ENCODE measurements at regions not wholly inside any gene's neighbourhood (a gene's known extent, or its start where the extent isn't known, plus 50 kb on each side); places are given as distances from the start of the nearest gene placed in this dataset.

DNA sequence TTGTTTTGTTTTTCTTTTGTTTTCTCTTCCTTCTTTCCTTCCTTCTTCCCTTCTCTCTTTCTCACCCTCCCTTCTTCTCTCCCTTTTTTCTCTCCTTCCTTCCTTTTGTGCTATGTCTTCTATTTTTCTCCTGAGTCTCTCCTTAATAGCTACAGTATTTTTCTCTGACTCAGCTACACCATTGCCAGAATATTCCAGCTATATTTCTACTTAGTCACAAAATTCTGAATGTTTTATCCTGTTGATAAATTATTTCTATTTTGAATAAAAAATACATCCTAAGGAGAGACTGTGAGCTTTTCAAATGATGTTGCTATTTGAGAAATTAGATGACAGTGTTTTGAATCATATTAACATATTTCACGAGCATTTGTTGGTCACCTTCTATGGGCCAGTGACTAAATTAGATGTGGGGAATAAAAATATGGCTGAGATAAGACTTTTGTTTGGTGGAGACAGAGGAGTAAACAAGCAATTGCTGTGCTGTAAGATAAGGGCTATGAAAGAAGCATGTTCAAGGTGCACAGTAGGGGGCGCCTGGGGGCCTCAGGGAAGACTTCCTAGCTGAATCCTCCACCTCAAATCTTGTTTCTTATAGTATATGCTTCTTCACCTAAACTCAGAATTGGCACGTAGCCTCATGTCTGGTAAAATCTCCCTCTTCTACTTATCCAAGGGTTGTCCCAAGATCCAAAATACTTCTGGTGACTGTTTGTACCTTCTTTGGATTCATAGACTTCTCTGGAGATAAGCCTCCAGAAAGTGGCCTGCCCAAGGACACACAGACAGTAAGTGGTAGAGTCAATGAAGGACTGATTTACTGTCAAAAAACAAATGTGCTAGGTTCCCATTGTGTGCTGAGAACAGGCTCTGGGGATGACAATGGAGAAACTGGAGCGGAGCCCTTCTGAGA lies 115.5 kb upstream of the CREB5 start:
- no peak overlapping the region for H3K4me3 Mint-ChIP-seq (ENCODE audit: unreplicated experiment)
- no peaks in the 10 kb centered on the region for H3K36me3 Mint-ChIP-seq (ENCODE audit: insufficient read depth, unreplicated experiment)
- BruUV-seq (replicated peaks) = no TSS peak
- no peak overlapping the region for H3K27ac Mint-ChIP-seq (ENCODE audit: low read depth, unreplicated experiment)
- ChIA-PET CTCF (interaction anchor here (0.6 to 3.4 kb wide), 28 partner anchors 8 to 430 kb away, joined by 3 to 27 read pairs (median 3); no protein-coding TSS in a partner anchor), POLR2A (interaction anchor here (0.6 kb wide), 3 partner anchors 15 to 994 kb away, joined by 3 read pairs; no protein-coding TSS in a partner anchor)
- TF ChIP-seq, protein P1, sequence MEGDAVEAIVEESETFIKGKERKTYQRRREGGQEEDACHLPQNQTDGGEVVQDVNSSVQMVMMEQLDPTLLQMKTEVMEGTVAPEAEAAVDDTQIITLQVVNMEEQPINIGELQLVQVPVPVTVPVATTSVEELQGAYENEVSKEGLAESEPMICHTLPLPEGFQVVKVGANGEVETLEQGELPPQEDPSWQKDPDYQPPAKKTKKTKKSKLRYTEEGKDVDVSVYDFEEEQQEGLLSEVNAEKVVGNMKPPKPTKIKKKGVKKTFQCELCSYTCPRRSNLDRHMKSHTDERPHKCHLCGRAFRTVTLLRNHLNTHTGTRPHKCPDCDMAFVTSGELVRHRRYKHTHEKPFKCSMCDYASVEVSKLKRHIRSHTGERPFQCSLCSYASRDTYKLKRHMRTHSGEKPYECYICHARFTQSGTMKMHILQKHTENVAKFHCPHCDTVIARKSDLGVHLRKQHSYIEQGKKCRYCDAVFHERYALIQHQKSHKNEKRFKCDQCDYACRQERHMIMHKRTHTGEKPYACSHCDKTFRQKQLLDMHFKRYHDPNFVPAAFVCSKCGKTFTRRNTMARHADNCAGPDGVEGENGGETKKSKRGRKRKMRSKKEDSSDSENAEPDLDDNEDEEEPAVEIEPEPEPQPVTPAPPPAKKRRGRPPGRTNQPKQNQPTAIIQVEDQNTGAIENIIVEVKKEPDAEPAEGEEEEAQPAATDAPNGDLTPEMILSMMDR (IDR thresholded peaks at IDR 0.05; ENCODE audit: unreplicated experiment) = peak; percentile 63
- H3K9me3 Mint-ChIP-seq (ENCODE audit: unreplicated experiment) = no peaks in the 10 kb centered on the region
- peak; percentile 65 for DNase-seq (ENCODE audit: unreplicated experiment)
- H3K4me1 Mint-ChIP-seq (ENCODE audit: insufficient read depth, unreplicated experiment) = peaks cover 9% of the 10 kb centered on the region
- H3K27me3 Mint-ChIP-seq (ENCODE audit: insufficient read depth, unreplicated experiment) = no peaks in the 10 kb centered on the region
- intact Hi-C loops (cut with micrococcal nuclease) = loop anchor here (5.0 kb wide), 3 partner anchors 110 to 1110 kb away; no protein-coding TSS in a partner anchor

DNA sequence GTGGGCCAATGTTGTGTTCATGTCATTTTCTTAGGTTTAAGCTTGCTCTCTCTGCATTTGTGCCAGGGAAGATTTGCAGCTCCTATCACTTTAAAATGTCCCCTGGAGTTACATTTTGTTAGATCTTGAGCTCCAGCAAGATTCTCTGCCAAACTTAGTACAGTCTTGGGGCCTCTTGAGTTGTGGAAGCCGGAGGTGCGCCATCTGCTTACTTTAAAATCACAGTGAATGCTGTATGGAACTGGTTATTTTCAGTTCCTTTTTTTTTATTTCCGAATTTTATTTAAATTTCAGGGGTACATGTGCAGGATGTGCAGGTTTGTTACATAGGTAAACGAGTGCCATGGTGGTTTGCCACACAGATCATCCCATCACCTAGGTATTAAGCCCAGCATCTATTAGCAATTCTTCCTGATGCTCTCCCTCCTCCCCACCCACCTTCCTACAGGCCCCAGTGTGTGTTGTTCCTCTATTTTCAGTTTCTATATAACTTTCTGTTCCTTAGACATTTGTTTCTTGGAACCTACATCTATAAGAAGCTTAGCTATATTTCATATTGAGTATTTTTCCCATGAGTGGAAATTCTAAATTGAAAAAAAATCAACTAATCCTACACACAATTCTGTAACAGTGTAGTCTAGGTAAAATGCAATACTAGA lies 114.4 kb upstream of the CREB5 start:
- no TSS peak for BruUV-seq (replicated peaks)
- DNase-seq (ENCODE audit: unreplicated experiment) = no peak
- POLR2A ChIA-PET = interaction anchor here (0.6 to 3.0 kb wide), 3 partner anchors 50 to 995 kb away, joined by 3 to 14 read pairs (median 3); no protein-coding TSS in a partner anchor
- Mint-ChIP-seq H3K4me3 (ENCODE audit: unreplicated experiment) (no peak overlapping the region), H3K27ac (ENCODE audit: low read depth, unreplicated experiment) (no peak overlapping the region), H3K27me3 (ENCODE audit: insufficient read depth, unreplicated experiment) (no peaks in the 10 kb centered on the region), H3K36me3 (ENCODE audit: insufficient read depth, unreplicated experiment) (no peaks in the 10 kb centered on the region), H3K9me3 (ENCODE audit: unreplicated experiment) (no peaks in the 10 kb centered on the region), H3K4me1 (ENCODE audit: insufficient read depth, unreplicated experiment) (peaks cover 9% of the 10 kb centered on the region)
- intact Hi-C loops (cut with micrococcal nuclease) = loop anchor here (2.0 to 5.0 kb wide), 4 partner anchors 109 to 1109 kb away; no protein-coding TSS in a partner anchor
- TF ChIP-seq, protein P1 (IDR thresholded peaks at IDR 0.05; ENCODE audit: unreplicated experiment) = no peak
- CTCF ChIA-PET = interaction anchor here (0.6 to 3.4 kb wide), 24 partner anchors 9 to 554 kb away, joined by 3 to 27 read pairs (median 4); no protein-coding TSS in a partner anchor

DNA sequence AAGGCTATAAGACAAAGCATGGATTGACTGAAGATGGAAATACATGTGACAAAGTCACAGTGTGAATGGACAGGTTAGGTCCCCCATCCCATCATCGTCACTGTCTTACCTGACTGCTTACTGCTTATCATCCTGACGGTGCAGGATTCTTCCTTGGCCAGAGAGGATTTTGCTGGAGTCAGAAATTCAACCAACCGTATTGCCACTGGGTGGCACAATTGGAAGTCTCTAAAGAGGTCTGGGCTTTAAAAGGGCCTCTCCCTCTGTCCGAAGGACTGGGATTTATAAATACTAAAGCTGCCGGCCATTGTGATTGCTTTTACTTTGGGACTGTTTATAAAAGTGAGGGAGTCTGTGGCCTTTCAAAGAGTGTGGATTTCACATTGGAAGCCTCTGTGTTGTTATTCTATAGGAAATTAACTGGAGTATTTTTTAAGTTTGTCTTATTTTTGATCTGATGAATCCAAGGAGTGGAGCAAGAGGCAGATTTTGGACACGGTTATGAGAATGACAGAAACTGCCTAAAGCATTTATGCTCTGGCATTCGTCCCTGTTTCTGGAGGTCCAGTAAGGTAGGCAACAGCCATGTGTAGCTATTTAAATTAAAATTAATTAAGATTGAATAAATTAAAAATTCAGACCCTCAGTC lies 113.3 kb upstream of the CREB5 start:
- no peak overlapping the region for H3K4me3 Mint-ChIP-seq (ENCODE audit: unreplicated experiment)
- no peaks in the 10 kb centered on the region for H3K36me3 Mint-ChIP-seq (ENCODE audit: insufficient read depth, unreplicated experiment)
- no peak overlapping the region for H3K27ac Mint-ChIP-seq (ENCODE audit: low read depth, unreplicated experiment)
- TF ChIP-seq, protein P1 (IDR thresholded peaks at IDR 0.05; ENCODE audit: unreplicated experiment) = peak; percentile 48
- no peaks in the 10 kb centered on the region for H3K9me3 Mint-ChIP-seq (ENCODE audit: unreplicated experiment)
- ChIA-PET CTCF (interaction anchor here (0.6 to 3.4 kb wide), 37 partner anchors 8 to 556 kb away, joined by 3 to 27 read pairs (median 5); no protein-coding TSS in a partner anchor), POLR2A (interaction anchor here (1.0 to 3.0 kb wide), 7 partner anchors 49 to 556 kb away, joined by 3 to 14 read pairs (median 4); no protein-coding TSS in a partner anchor)
- intact Hi-C loops (cut with micrococcal nuclease) = loop anchor here (1.0 to 5.0 kb wide), 6 partner anchors 90 to 1108 kb away; no protein-coding TSS in a partner anchor
- peaks cover 9% of the 10 kb centered on the region for H3K4me1 Mint-ChIP-seq (ENCODE audit: insufficient read depth, unreplicated experiment)
- no TSS peak for BruUV-seq (replicated peaks)
- peak; percentile 78 for DNase-seq (ENCODE audit: unreplicated experiment)
- H3K27me3 Mint-ChIP-seq (ENCODE audit: insufficient read depth, unreplicated experiment) = no peaks in the 10 kb centered on the region

All from MCF 10A (cell line).